ENCODE measurements at regions not wholly inside any gene's neighbourhood (a gene's known extent, or its start where the extent isn't known, plus 50 kb on each side); places are given as distances from the start of the nearest gene placed in this dataset.
A peak's percentile ranks its signal among the peaks of the same experiment; 100 is the strongest.

DNA sequence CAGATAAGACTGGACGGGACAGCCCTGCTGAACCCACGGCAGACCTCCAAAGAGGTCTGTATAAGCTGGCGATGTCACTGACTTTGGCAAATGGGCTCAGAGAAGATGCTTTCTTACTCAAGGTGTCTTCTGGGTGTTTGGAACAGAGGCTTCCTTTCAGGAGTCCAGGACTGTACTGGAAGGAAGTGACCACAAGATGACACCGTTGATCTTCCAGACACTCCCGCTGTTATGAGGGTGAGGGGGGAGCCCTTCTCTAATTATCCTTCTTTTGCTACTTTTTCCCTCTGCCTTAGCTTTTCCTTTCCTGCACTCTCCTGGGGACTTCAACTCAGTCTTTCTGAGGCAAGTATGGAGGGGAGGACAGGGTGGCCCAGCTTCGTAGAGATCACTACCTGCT is 65.2 kb upstream of the ZNF599 start (continued):
- TF ChIP-seq, protein P1, sequence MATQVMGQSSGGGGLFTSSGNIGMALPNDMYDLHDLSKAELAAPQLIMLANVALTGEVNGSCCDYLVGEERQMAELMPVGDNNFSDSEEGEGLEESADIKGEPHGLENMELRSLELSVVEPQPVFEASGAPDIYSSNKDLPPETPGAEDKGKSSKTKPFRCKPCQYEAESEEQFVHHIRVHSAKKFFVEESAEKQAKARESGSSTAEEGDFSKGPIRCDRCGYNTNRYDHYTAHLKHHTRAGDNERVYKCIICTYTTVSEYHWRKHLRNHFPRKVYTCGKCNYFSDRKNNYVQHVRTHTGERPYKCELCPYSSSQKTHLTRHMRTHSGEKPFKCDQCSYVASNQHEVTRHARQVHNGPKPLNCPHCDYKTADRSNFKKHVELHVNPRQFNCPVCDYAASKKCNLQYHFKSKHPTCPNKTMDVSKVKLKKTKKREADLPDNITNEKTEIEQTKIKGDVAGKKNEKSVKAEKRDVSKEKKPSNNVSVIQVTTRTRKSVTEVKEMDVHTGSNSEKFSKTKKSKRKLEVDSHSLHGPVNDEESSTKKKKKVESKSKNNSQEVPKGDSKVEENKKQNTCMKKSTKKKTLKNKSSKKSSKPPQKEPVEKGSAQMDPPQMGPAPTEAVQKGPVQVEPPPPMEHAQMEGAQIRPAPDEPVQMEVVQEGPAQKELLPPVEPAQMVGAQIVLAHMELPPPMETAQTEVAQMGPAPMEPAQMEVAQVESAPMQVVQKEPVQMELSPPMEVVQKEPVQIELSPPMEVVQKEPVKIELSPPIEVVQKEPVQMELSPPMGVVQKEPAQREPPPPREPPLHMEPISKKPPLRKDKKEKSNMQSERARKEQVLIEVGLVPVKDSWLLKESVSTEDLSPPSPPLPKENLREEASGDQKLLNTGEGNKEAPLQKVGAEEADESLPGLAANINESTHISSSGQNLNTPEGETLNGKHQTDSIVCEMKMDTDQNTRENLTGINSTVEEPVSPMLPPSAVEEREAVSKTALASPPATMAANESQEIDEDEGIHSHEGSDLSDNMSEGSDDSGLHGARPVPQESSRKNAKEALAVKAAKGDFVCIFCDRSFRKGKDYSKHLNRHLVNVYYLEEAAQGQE (IDR thresholded peaks at IDR 0.05; ENCODE audit: borderline replicate concordance), result peak; percentile 65; the same call in 1 of the 2 replicates
- TF ChIP-seq, protein P1 (CRISPR knock-in tag; IDR thresholded peaks at IDR 0.05; ENCODE audit: low read depth), result no peak
- TF ChIP-seq CBFB (CRISPR knock-in tag; IDR thresholded peaks at IDR 0.05) (no peak), ZFX (CRISPR knock-in tag; IDR thresholded peaks at IDR 0.05) (no peak), SAFB (IDR thresholded peaks at IDR 0.05; ENCODE audit: borderline replicate concordance, low read depth, low read length) (no peak), CBX2 (IDR thresholded peaks at IDR 0.05; ENCODE audit: insufficient read depth, low read length, poor library complexity, severe bottlenecking) (no peak), YY1 (IDR thresholded peaks at IDR 0.05; ENCODE audit: borderline replicate concordance in 1 of 3, control insufficient read depth in 1 of 3, extremely low read depth in 1 of 3, insufficient read depth in 3 of 3, insufficient read length in 1 of 3, insufficient replicate concordance in 2 of 3, low read depth in 1 of 3, low read length in 2 of 3) (no peak), EZH2 (IDR thresholded peaks at IDR 0.05; ENCODE audit: borderline replicate concordance, low read depth, low read length) (no peak), NR3C1 (CRISPR knock-in tag; IDR thresholded peaks at IDR 0.05) (no peak), GATA2 (CRISPR knock-in tag; IDR thresholded peaks at IDR 0.05) (no peak), POU5F1 (IDR thresholded peaks at IDR 0.05; ENCODE audit: borderline replicate concordance, low read depth, low read length, partially characterized antibody) (no peak), NR4A1 (CRISPR knock-in tag; IDR thresholded peaks at IDR 0.05) (no peak), NR4A1 (tag; IDR thresholded peaks at IDR 0.05) (no peak), HDAC1 (IDR thresholded peaks at IDR 0.05) (no peak)
- TF ChIP-seq, protein P2, sequence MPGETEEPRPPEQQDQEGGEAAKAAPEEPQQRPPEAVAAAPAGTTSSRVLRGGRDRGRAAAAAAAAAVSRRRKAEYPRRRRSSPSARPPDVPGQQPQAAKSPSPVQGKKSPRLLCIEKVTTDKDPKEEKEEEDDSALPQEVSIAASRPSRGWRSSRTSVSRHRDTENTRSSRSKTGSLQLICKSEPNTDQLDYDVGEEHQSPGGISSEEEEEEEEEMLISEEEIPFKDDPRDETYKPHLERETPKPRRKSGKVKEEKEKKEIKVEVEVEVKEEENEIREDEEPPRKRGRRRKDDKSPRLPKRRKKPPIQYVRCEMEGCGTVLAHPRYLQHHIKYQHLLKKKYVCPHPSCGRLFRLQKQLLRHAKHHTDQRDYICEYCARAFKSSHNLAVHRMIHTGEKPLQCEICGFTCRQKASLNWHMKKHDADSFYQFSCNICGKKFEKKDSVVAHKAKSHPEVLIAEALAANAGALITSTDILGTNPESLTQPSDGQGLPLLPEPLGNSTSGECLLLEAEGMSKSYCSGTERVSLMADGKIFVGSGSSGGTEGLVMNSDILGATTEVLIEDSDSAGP (CRISPR knock-in tag; IDR thresholded peaks at IDR 0.05), result no peak
- TF ChIP-seq, protein P3, sequence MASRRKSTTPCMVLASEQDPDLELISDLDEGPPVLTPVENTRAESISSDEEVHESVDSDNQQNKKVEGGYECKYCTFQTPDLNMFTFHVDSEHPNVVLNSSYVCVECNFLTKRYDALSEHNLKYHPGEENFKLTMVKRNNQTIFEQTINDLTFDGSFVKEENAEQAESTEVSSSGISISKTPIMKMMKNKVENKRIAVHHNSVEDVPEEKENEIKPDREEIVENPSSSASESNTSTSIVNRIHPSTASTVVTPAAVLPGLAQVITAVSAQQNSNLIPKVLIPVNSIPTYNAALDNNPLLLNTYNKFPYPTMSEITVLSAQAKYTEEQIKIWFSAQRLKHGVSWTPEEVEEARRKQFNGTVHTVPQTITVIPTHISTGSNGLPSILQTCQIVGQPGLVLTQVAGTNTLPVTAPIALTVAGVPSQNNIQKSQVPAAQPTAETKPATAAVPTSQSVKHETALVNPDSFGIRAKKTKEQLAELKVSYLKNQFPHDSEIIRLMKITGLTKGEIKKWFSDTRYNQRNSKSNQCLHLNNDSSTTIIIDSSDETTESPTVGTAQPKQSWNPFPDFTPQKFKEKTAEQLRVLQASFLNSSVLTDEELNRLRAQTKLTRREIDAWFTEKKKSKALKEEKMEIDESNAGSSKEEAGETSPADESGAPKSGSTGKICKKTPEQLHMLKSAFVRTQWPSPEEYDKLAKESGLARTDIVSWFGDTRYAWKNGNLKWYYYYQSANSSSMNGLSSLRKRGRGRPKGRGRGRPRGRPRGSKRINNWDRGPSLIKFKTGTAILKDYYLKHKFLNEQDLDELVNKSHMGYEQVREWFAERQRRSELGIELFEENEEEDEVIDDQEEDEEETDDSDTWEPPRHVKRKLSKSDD (conservative IDR thresholded peaks at IDR 0.05; ENCODE audit: low read length), result no peak
